NCI-H69 (cell line): ENCODE measurements at regions not wholly inside any gene's neighbourhood (a gene's known extent, or its start where the extent isn't known, plus 50 kb on each side); places are given as distances from the start of the nearest gene placed in this dataset.
A peak's percentile ranks its signal among the peaks of the same experiment; 100 is the strongest.
"Not testable (repeated sequence)": the region's sequence is repeated elsewhere in the genome, so short reads cannot be mapped to it uniquely, and the experiment has no call there.

Source experiments
- DNase-seq: peaks from one replicate; lab custom pipeline; 2025; lab: John Stamatoyannopoulos, UW

DNA sequence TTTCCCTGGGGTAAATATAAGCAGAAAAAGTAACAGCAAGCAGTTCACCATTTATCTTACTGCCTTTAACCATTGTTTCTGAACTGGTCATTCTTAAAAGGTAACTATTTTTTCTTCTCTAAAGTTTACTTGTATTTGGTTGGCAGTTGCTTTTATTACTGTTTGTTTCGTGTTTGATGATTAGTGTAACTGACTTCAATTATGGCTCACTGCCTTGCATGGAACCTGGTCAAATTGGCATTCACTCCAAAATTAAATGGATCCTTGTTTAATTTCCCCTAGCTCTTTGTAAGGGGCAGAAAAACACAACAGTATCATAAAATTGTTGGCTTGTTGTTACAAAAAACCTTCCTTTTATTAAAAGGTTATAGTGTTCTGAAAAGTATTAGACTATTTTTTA lies 1723.9 kb upstream of the CDH6 start:
- peak; percentile 8 for DNase-seq

DNA sequence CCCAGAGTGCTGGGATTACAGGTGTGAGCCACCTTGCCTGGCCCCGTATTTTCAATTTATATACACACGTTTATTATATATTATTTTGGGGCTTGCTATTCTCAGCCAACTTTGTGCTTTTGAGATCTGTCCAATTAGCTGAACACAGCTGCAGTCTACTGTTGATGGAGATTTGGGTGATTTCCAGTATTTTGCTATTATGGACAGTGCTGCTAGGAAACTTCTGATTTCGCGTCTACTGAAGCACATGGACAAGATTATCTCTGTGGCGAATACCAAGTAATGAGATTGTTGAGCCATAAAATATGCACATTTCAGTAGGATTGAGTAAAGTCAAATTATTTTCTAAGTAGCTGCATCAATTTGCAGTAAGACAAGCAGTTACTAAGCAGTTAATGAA lies 1731.2 kb upstream of the CDH6 start:
- no peak for DNase-seq

DNA sequence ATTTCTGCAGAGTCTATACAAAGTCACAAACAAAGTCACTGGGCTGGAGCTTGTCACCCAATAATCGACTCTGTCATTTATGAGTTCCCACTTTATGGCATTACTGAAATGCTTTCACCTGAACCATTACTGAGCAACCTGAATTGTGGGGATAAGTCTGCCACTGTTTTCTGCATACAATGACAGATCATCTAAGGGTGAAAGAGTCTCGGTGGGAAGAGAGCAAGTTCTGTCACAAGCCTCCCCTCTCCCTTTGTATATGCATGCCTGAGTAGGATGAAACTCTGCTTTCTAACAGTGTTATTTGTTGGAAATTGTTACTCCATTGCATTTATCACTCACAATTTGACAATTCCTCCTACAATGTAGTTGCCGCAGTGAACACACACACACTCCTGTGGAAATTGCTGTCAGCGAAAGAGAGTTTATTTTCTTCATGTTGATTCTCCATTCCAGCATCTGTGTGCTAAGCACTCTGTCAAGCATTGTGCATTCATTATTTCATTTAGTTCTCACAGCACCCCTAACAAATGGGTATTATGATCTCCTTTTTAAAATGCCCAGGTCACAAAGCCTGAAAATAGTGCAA lies 1732.4 kb upstream of the CDH6 start:
- no peak for DNase-seq

DNA sequence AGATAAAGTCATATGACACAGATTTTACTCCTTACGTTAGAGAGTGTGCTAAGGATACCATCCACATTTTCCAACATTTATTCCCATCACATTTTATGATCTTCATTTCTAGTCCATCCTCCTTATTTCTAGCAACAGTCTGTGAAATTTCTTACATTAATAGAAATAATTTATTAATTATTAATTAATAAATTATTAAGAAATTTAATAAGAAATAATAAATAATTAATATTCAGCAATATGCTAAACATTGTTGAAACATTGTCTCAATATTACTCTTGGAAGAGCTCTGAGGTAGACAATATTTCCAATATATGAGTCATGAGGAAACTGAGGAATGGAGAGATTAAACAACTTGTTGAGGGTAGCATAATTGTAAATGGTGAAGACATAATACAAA lies 1742.5 kb upstream of the CDH6 start:
- not testable (repeated sequence) for DNase-seq

DNA sequence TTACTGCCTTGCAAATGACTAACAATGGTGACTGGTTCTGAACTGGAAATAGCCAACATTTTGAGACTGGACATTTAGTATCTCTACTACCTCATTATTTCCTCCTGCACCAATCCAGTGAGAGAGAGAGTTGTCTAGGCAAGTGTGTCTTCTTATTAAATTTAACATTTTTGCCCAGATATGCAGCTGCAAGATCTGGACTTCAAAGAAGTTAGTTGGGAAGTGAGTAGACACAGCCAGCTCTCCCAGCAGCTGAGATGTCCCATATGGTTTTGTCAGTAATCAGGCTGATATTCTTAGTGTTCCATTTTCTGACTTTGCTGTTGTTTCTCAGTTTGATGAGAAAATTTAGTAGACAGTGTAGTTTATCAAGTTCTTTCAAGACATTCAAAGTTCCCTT lies 1778.8 kb upstream of the CDH6 start:
- DNase-seq, result no peak

DNA sequence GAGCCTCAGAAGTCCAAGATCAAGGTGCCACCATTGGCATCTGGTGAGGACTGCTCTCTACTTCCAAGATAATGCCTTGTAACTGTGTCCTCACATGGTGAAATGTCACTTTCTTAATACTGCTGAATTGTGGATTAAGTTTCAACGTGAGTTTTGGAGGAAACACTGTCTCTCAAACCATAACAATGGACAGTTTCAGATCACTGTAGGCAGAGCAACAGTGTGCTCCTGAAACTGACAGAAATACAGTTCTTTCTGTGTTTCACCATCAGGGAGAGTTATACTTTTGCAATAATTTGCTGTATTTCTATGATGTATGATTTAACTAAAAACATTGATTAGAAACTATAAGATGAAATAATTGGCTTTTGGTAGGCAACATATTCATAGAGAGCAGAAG lies 1780.5 kb upstream of the CDH6 start:
- DNase-seq, result no peak

DNA sequence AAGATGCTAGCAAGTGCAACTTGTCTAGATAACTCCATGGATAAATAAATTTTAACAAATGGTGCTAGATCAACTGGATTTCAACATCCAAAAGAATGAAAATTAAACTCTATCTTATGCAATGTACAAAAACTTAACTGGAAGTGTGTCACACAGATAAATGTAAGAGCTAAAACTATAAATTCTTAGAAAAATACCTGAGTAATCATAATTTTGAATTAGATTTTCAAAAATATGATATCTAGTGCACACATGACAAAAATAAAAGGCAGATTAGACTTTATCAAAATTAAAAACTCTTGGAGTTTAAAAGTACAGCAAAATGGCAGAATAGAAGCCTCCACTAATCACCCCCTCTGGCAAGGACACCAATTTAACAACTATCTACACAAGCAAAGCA lies 1791.2 kb upstream of the CDH6 start:
- no peak for DNase-seq

DNA sequence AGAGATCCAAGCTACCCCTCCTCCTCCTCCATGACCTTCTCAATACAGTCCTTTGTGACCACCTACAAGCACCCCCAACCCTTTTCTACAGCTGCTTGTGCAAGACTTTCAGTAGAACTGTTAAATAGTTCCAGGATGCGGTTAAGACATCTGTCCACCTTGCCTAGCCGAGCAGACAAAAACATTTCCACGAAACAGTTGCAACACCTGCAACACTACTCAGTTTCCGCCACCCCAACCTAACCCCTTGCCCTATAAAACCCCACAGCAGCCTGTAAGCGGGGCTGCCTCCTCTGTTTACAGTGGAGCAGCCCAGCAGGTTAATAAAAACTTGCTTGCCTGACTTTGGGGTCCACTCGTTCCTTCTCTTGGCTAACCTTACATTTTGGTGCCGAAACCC lies 1803.5 kb upstream of the CDH6 start:
- DNase-seq, result no peak

DNA sequence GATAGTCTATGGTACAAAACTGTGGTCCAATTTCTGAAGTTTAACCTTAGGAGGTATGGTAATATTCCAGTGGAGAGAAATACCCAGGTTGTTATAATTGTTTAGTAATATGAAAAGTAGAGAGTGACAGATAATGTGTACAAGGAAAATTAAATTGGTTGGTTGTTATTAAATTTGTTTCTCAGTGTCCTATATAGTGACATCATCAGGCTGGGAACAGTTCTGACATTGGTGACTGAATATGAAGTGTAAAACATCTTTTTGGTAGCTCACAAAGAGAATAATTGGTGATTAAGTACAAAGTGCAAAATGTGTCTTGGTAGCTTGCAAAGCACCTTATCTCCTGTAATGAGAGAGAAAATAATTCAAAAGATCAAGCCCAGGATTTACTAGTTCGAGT lies 1806.1 kb upstream of the CDH6 start:
- no peak for DNase-seq

DNA sequence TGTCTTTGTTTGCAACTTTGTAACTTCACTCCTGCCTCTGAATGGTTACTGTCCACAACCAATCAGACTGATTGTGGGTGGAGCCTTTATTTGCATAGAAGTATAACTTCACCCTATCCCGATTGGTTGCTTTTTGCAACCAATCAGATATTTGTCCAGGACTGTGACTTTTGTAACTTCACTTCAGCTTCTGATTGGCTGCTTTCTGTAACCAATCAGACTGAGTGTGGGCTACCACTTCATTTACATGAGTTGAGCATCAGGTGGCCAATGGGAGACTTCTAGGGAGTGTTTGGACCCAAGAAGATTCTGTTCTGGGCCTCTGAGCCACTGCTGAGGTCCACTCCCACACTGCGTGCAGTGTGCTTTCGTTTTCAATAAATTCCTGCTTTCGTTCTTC lies 1810.7 kb upstream of the CDH6 start:
- DNase-seq, result no peak

DNA sequence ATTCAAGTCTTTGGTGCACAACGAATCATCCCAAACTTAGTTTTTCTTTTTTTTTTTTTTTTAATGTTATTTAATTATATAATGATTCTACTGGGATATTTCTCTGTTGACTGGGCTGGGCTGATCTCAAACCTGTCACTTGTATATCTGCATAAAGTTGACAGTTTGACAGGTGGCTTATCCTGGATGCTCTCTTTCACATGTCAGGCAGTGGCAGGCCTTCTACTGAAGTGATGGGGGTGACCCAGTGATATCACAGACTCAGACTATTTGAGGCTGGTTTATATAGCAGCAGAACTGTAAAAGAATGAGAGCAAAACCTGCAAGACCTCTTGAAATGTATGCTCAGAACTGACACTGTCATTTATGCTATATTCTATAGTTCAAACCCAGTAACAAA lies 1813.5 kb upstream of the CDH6 start:
- DNase-seq, result no peak

DNA sequence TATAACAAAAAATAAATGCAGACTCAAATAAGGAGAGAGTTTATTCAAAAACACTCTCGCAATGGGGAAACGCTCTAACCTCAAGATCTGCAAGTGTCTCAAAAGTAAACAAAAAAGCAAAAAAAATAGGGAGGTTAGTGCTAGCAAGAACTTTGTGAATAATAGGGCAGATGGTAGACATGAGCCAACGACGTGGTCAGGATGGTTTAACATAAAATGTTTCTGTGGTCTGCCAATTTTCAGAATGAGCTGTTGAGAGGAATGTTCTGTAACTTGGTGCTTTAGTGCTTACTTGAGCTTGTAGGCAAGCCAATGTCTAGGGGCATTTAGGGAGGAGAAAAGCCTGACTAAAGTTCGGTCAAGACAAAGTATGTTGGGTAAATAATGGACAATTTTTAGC lies 1813.9 kb upstream of the CDH6 start:
- DNase-seq, result no peak

DNA sequence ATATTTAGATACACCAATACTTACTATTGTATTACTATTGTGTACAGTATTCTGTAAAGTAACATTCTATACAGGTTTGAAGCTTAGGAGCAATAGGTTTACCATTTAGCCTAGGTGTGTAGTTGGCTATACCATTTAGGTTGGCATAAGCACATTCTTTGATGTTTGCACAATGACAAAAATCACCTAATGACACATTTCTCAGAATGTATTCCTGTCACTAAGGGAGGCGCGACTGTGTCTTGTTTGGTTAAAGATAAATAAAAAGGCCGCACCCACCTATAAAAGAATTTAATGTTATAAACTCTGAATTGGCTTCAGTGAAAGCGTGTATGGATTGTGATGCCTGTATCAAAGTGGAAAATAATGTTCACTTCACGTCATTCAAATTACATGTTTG lies 1815.4 kb upstream of the CDH6 start:
- no peak for DNase-seq

DNA sequence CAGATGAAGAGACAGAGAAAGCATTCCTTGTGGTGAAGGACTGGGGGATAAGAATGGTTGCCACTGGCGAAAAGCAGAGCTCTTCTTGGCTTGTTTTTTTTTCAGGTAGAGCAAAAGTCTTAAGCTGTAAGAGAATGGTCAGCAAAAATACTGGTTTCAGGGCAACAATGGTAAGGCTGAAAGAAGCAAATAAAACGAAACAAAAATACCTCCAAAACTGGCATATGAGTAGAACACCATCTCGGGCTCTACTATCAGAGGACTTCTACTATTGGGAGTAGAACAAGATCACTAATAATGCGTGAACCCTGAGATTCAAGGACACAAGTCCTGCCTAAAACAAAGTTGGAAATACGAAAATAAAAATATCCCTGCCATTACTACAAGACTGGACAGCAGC lies 1823.2 kb upstream of the CDH6 start:
- DNase-seq, result no peak

DNA sequence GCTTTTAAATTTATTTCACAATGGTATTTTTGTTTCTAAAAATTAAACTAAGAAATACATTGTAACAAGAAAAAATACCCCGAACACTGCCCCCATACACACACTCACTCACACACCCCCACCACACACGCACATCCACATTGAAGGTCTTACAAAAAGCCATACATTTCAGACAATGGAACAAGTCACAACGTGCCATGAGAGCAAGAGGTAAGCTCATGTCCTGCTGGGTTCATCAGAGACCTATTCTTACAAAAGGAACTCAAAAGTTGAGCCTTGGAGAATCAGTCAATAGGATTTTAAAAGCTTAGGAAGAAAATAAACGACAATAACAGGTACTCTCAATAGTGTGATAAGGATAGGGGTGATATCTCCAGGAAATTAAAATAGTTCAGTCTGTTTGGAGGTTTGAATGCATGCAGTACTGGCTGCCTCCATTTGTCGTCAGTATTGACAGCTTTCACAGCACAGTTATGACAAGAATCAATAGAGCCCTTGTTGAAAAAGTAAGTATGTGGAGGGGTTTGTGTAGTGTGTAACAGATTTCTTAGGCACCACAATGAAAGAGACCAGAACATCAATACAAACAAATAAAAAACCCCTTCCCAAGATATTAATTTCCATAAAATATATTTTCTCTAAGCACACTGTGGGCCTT lies 1826.2 kb upstream of the CDH6 start:
- DNase-seq, result peak; percentile 37

DNA sequence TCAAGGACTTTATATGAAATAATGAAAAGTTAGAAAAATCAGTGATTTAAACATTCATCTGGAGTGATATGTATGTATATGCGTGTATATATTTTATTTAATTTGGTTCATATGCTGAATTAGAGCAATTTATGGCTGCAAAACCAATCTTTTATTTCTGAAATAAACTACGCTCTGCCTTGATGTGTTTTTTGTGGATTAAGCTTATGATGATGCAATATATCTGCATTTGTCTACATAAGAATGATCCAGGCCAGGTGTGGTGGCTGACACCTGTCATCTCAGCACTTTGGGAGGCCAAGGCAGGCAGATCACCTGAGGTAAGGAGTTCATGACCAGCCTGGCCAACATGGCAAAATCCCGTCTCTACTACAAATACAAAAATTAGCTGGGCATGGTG lies 1842.3 kb upstream of the CDH6 start:
- no peak for DNase-seq

DNA sequence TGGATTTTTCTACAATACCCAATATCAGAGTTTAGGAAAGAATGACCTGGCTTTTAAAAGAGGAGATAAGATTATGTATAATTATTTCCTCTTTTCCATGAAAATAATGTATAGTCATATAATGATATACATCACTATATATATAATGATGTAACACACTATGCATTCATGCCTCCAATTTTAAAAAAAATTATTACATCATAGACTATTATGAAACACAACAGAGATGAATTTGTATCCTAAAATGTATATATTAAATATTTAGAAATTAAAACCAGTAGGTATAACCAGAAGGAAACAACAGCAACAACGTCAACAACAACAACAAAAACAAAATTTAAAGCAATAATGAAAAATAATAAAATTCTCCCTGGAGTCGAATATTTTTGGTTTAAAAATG lies 1856.5 kb upstream of the CDH6 start:
- no peak for DNase-seq

DNA sequence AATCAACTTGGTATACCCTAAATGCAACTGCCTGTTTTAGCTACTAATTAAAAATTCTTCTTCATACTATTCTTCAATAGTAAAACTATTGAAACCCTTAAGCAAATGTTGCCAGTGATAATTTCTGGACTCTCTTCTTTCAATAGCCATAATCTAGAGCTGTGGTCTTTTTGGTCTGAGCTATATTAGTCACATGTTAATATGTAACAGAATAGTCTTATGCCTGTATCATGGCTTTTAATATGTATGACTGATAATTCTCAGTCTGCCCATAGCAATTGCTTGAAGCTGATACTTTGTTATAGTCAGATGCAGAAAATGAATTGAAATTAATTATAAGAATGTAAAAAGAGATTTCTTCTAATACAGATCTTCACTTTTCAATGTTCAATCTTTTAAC lies 1871.9 kb upstream of the CDH6 start:
- no peak for DNase-seq

DNA sequence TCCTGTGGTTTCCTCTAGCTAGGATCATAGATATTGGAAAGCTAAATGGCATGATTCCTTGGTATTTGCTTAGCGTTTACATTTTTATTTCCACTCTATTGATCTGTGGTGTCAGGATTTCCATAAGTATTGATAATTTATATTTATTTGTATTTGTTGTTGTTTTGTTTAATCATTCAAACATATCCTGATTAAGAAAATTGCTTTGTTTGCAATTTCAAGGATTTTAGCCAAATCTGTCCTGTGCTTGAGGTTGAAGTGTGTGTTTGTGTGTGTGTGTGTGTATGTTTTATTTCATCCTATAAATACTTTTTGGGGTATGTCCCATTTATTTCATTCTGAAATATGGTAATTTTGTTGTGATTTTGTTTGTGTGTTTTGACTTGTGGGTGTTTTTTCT lies 1884.1 kb upstream of the CDH6 start:
- no peak for DNase-seq

DNA sequence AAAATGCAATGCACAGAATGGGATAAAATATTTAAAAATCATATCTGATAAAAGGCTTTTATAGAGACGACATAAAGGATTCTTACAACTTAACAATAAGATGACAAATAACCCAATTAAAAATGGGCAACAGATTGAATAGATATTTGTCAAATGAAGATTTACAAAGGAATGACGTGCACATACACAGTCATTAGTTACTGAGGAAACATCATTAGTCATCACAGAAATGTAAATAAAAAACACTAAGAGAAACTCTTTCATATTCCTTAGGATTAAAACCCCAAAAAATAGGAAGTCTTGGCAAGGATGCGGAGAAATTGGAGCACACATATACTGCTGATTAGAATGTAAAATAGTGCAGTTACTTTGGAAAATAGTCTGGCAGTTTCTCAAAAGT lies 1886.0 kb upstream of the CDH6 start:
- DNase-seq, result peak; percentile 28

DNA sequence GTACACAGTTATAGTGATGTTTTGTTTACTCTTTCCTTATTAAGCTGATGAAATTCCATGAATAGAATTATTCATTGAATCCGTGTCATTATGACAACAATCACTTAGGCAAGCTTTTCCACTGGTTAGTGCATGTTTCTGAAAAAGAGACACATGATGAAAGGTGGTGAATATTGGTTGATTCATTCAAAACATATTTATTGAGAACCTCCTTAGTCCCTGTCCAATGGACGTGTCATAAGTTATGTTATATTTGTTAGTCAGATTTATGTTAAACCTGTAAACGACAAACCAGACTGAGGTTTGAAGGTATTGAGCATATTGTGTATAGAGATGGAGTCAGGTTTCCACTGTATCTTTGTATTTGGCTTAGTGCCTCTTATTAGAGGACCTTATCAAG lies 1888.9 kb upstream of the CDH6 start:
- DNase-seq, result no peak

DNA sequence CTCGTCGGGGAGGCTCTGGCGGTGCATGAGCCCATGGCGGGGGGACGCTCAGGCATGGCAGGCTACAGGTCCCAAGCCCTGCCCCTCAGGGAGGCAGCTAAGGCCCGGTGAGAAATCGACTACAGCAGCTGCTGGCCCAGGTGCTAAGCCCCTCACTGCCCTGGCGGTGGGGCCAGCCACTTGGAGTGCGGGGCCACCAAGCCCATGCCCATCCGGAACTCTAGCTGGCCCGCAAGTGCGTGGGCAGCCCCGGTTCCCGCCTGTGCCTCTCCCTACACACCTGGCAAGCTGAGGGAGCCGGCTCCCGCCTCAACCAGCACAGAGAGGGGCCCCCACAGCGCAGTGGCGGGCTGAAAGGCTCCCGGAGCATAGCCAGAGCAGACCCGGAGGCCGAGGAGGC lies 1896.9 kb upstream of the CDH6 start:
- no peak for DNase-seq

DNA sequence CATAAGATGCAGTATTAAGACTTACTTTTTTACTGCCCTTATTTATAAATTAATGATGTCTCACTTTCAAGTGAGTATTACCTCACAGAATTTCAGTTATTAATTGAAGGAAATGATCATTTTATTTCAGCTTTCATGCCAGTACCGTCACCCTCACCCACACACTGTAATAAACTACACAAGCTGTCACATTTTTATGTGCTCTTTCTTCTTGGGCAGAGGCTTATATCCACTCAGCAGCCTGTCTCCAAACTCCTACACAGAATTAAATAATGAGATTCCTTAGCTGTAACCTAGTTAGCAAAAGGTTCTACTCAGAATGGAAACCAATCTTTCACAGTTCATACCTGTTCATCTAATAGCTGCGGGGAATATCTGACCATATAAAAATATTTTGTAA lies 1915.8 kb upstream of the CDH6 start:
- no peak for DNase-seq

DNA sequence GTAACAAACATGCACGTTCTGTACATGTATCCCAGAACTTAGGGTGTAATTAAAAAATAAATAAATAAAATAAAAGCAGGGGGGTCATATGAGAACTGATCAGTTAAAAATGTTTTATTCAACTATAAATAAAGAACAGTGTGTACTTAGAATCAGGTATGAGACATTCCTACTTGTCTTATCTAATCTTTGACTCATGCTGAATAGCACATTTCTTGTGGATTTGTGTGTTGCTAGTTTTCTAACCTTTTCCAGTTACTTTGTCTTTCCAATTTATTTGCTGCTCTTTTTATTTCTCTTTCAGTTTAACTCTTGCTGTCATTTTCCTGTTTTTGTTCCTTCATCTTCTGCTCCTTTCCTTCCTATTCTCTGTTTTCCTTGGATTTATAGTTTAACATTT lies 1917.1 kb upstream of the CDH6 start:
- DNase-seq, result no peak
